Liver (tissue), 8 donors: ENCODE measurements at regions not wholly inside any gene's neighbourhood (a gene's known extent, or its start where the extent isn't known, plus 50 kb on each side); places are given as distances from the start of the nearest gene placed in this dataset.

Experiments used
- DNase-seq: peaks from one replicate; pipeline ENCODE4 v3.0.0-alpha.2; 2017; ENCODE audit warnings: low spot score
- H3K27ac ChIP-seq, 2 donors: one replicate each; pipeline ENCODE4 v1.7.0; 2013; ENCODE audit warnings: inconsistent platforms in 2 of 2, low read length in 2 of 2, control low read depth in 1 of 2, low read depth in 1 of 2, mild to moderate bottlenecking in 1 of 2
- H3K27me3 ChIP-seq, 4 donors: one replicate each; pipeline versions ENCODE4 v1.6.1 to v1.7.0; 2013; ENCODE audit warnings: low read length in 3 of 4, inconsistent platforms in 1 of 4, mild to moderate bottlenecking in 1 of 4, moderate library complexity in 1 of 4; ENCODE audit not compliant: control insufficient read depth in 4 of 4, insufficient read depth in 4 of 4
- H3K36me3 ChIP-seq, 4 donors: one replicate each; pipeline versions ENCODE4 v1.6.1 to v1.7.0; 2013; ENCODE audit warnings: low read length in 3 of 4, mild to moderate bottlenecking in 3 of 4, low read depth in 1 of 4, moderate library complexity in 1 of 4; ENCODE audit not compliant: control insufficient read depth in 4 of 4, insufficient read depth in 3 of 4
- H3K4me1 ChIP-seq, 4 donors: one replicate each; pipeline versions ENCODE4 v1.6.1 to v1.7.0; 2013; ENCODE audit warnings: low read length in 3 of 4, mild to moderate bottlenecking in 3 of 4, moderate library complexity in 1 of 4; ENCODE audit not compliant: control insufficient read depth in 4 of 4, insufficient read depth in 4 of 4
- H3K4me3 ChIP-seq, 3 donors: one replicate each; pipeline versions ENCODE4 v1.6.1 to v1.7.0; 2013; ENCODE audit warnings: low read length in 3 of 3, control low read depth in 1 of 3, low read depth in 1 of 3, mild to moderate bottlenecking in 1 of 3
- H3K9ac ChIP-seq, 2 donors: one replicate each; pipeline ENCODE4 v1.7.0; 2013; ENCODE audit warnings: low read length in 2 of 2, mild to moderate bottlenecking in 2 of 2, moderate library complexity in 2 of 2, control low read depth in 1 of 2, low read depth in 1 of 2
- H3K9me3 ChIP-seq, 4 donors: one replicate each; pipeline versions ENCODE4 v1.6.1 to v1.7.0; 2013; ENCODE audit warnings: low read length in 3 of 4; ENCODE audit not compliant: control insufficient read depth in 4 of 4
- ATF3 ChIP-seq: IDR thresholded peaks from 2 replicates; pipeline ENCODE4 v1.6.1; 2016; ENCODE audit warnings: antibody characterized with exemption
- CTCF ChIP-seq: fragments of 150-350 bp; IDR thresholded peaks from 2 replicates; pipeline ENCODE4 v1.5.1; 2017; ENCODE audit warnings: improper control_type of control experiment, low read depth, low read length; ENCODE audit not compliant: missing input control
- EGR1 ChIP-seq, 2 donors: IDR thresholded peaks; 2 replicates each; pipeline ENCODE4 v1.6.1; 2016 to 2018; ENCODE audit warnings: antibody characterized with exemption in 2 of 2, low read depth in 2 of 2
- FOXA1 ChIP-seq: IDR thresholded peaks from 2 replicates; pipeline ENCODE4 v1.6.1; 2016; ENCODE audit warnings: antibody characterized with exemption
- GABPA ChIP-seq, 2 donors: IDR thresholded peaks in 1 of 2; conservative IDR thresholded peaks in 1 of 2; 2 replicates each; pipeline ENCODE4 v1.6.1; 2016; ENCODE audit warnings: antibody characterized with exemption in 2 of 2, mild to moderate bottlenecking in 1 of 2, moderate library complexity in 1 of 2
- HNF4A ChIP-seq, 2 donors: conservative IDR thresholded peaks; 2 replicates each; pipeline ENCODE4 v1.6.1; 2016; ENCODE audit warnings: antibody characterized with exemption in 2 of 2, mild to moderate bottlenecking in 2 of 2
- JUND ChIP-seq, 2 donors: IDR thresholded peaks; 2 replicates each; pipeline ENCODE4 v1.6.1; 2016; ENCODE audit warnings: antibody characterized with exemption in 2 of 2
- MAX ChIP-seq: IDR thresholded peaks from 2 replicates; pipeline ENCODE4 v1.6.1; 2016; ENCODE audit warnings: antibody characterized with exemption
- NR2F2 ChIP-seq: IDR thresholded peaks from 2 replicates; pipeline ENCODE4 v1.6.1; 2016; ENCODE audit warnings: antibody characterized with exemption
- RAD21 ChIP-seq, 2 donors: IDR thresholded peaks; 2 replicates each; pipeline ENCODE4 v1.6.1; 2016; ENCODE audit warnings: antibody characterized with exemption in 2 of 2, mild to moderate bottlenecking in 2 of 2
- REST ChIP-seq: IDR thresholded peaks from 2 replicates; pipeline ENCODE4 v1.6.1; 2016; ENCODE audit warnings: antibody characterized with exemption, mild to moderate bottlenecking
- RXRA ChIP-seq, 2 donors: IDR thresholded peaks; 2 replicates each; pipeline ENCODE4 v1.6.1; 2017 to 2018; ENCODE audit warnings: antibody characterized with exemption in 2 of 2, mild to moderate bottlenecking in 1 of 2
- SP1 ChIP-seq: IDR thresholded peaks from 2 replicates; pipeline ENCODE4 v1.6.1; 2018; ENCODE audit warnings: antibody characterized with exemption, mild to moderate bottlenecking
- TAF1 ChIP-seq: conservative IDR thresholded peaks from 2 replicates; pipeline ENCODE4 v1.6.1; 2016; ENCODE audit warnings: antibody characterized with exemption, mild to moderate bottlenecking
- YY1 ChIP-seq: IDR thresholded peaks from 2 replicates; pipeline ENCODE4 v1.6.1; 2016; ENCODE audit warnings: antibody characterized with exemption, mild to moderate bottlenecking
- ZBTB33 ChIP-seq: IDR thresholded peaks from 2 replicates; pipeline ENCODE4 v1.6.1; 2016; ENCODE audit warnings: antibody characterized with exemption
- WGBS: extraction: QIAGEN DNeasy Blood & Tissue Kit; methylation state at CpG from one replicate; pipeline ENCODE4 v1.1.7; 2013; 5-methylcytosine and 5-hydroxymethylcytosine counted together
- donor health status: healthy.
- donor health status: healthy.
- donor health status: healthy.
- donor health status: healthy.
- donor health status: healthy.

- no peak for TF ChIP-seq MAX
- TF ChIP-seq TAF1 = no peak
- TF ChIP-seq ATF3 = no peak
- TF ChIP-seq FOXA1 = no peak
Observed at GRCh38 chr14:54317391-54317790, 79.4 kb upstream of the CDKN3 start (continued).

- Histone ChIP-seq H3K9me3 (no peaks in the 10 kb centered on the region), H3K4me1 (no peaks in the 10 kb centered on the region), H3K36me3 (no peaks in the 10 kb centered on the region), H3K4me3 (no peak overlapping the region), H3K9ac (no peak overlapping the region), H3K27me3 (no peaks in the 10 kb centered on the region), H3K27ac (no peak overlapping the region)
- TF ChIP-seq REST (no peak), JUND (IDR thresholded peaks at IDR 0.05) (no peak), GABPA (IDR thresholded peaks at IDR 0.05 in 1 of 2, conservative IDR thresholded peaks at IDR 0.05 in 1 of 2) (no peak), HNF4A (conservative IDR thresholded peaks at IDR 0.05) (no peak)
- 91% methylated on average over 7 of the region's 7 CpGs for WGBS
- DNase-seq = no peak
Observed at GRCh38 chr14:54322246-54322645, 74.6 kb upstream of the CDKN3 start.

GRCh38 chr14:54322701-54323337 is 74.0 kb upstream of the CDKN3 start:
- no peak for TF ChIP-seq JUND (IDR thresholded peaks at IDR 0.05)
- TF ChIP-seq FOXA1 = no peak
- no peak for TF ChIP-seq RXRA (IDR thresholded peaks at IDR 0.05)
- TF ChIP-seq YY1 = no peak
- TF ChIP-seq CTCF = no peak
- no peak for TF ChIP-seq EGR1 (IDR thresholded peaks at IDR 0.05; ENCODE audit: low read depth in 2 of 2)
- TF ChIP-seq HNF4A (conservative IDR thresholded peaks at IDR 0.05) = no peak
- no peak for TF ChIP-seq NR2F2
- TF ChIP-seq TAF1 = no peak
- TF ChIP-seq SP1 = no peak
- TF ChIP-seq MAX = no peak
- no peak for TF ChIP-seq ZBTB33
- TF ChIP-seq REST = no peak
- TF ChIP-seq ATF3 = no peak
- TF ChIP-seq RAD21 (IDR thresholded peaks at IDR 0.05) = no peak
- no peak for TF ChIP-seq GABPA (IDR thresholded peaks at IDR 0.05 in 1 of 2, conservative IDR thresholded peaks at IDR 0.05 in 1 of 2)
- no peaks in the 10 kb centered on the region for H3K36me3 ChIP-seq
- H3K4me1 ChIP-seq = no peaks in the 10 kb centered on the region
- H3K4me3 ChIP-seq = no peak overlapping the region
- 94% methylated on average over 5 of the region's 5 CpGs for WGBS
- H3K9ac ChIP-seq = no peak overlapping the region
- H3K9me3 ChIP-seq = no peaks in the 10 kb centered on the region
- no peak for DNase-seq
- H3K27ac ChIP-seq = no peak overlapping the region
- no peaks in the 10 kb centered on the region for H3K27me3 ChIP-seq
